Esophagus squamous epithelium (tissue), 4 donors: ENCODE measurements at regions not wholly inside any gene's neighbourhood (a gene's known extent, or its start where the extent isn't known, plus 50 kb on each side); places are given as distances from the start of the nearest gene placed in this dataset.

ENCODE experiments used
- POLR2A ChIP-seq, 4 donors: fragments of 450-650 bp; IDR thresholded peaks; one replicate each; pipeline ENCODE4 v1.6.1; 2017; ENCODE audit warnings: antibody characterized with exemption in 4 of 4, mild to moderate bottlenecking in 4 of 4, moderate library complexity in 3 of 4
- TF ChIP-seq, protein P1 (sequence below), 6 experiments: fragments of 450-650 bp in 4 of 6; fragments of 200-600 bp in 2 of 6; sonication (generic) in 2 of 6; IDR thresholded peaks; one replicate each; pipeline ENCODE4 v1.5.1; 2016 to 2019; ENCODE audit warnings: antibody characterized with exemption in 6 of 6, mild to moderate bottlenecking in 4 of 6, moderate library complexity in 4 of 6

- no peak for TF ChIP-seq POLR2A (IDR thresholded peaks at IDR 0.05)
- TF ChIP-seq, protein P1, sequence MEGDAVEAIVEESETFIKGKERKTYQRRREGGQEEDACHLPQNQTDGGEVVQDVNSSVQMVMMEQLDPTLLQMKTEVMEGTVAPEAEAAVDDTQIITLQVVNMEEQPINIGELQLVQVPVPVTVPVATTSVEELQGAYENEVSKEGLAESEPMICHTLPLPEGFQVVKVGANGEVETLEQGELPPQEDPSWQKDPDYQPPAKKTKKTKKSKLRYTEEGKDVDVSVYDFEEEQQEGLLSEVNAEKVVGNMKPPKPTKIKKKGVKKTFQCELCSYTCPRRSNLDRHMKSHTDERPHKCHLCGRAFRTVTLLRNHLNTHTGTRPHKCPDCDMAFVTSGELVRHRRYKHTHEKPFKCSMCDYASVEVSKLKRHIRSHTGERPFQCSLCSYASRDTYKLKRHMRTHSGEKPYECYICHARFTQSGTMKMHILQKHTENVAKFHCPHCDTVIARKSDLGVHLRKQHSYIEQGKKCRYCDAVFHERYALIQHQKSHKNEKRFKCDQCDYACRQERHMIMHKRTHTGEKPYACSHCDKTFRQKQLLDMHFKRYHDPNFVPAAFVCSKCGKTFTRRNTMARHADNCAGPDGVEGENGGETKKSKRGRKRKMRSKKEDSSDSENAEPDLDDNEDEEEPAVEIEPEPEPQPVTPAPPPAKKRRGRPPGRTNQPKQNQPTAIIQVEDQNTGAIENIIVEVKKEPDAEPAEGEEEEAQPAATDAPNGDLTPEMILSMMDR (IDR thresholded peaks at IDR 0.05) = no peak
These were observed 904.8 kb upstream of the SEL1L start for GRCh38 chr14:82438436-82438835.
